Osteoblast (primary cell): ENCODE measurements at regions not wholly inside any gene's neighbourhood (a gene's known extent, or its start where the extent isn't known, plus 50 kb on each side); places are given as distances from the start of the nearest gene placed in this dataset.

Source experiments
- DNase-seq: peaks from one replicate; pipeline ENCODE4 v3.0.0; 2011; ENCODE audit warnings: low spot score, mixed read lengths; ENCODE audit not compliant: insufficient read length; ENCODE audit errors: missing footprints
- H2AFZ ChIP-seq: 2 replicates; pipeline ENCODE4 v1.6.0; 2011; ENCODE audit warnings: mild to moderate bottlenecking, low read length
- H3K27ac ChIP-seq: 2 replicates; pipeline ENCODE4 v1.5.1; 2011; ENCODE audit warnings: mild to moderate bottlenecking, low read depth, low read length, moderate library complexity
- H3K27me3 ChIP-seq: 2 replicates; pipeline ENCODE4 v1.6.0; 2012; ENCODE audit warnings: mild to moderate bottlenecking, control low read depth, inconsistent platforms, low read length, moderate library complexity; ENCODE audit not compliant: insufficient read depth
- H3K36me3 ChIP-seq: 2 replicates; pipeline ENCODE4 v1.5.1; 2011; ENCODE audit warnings: mild to moderate bottlenecking, low read length, control low read depth, moderate library complexity; ENCODE audit not compliant: insufficient read depth
- H3K4me1 ChIP-seq: 2 replicates; pipeline ENCODE4 v1.5.1; 2011; ENCODE audit warnings: mild to moderate bottlenecking, low read length, control low read depth, moderate library complexity; ENCODE audit not compliant: insufficient read depth
- H3K4me2 ChIP-seq: 2 replicates; pipeline ENCODE4 v1.6.0; 2011; ENCODE audit warnings: mild to moderate bottlenecking, low read length; ENCODE audit not compliant: insufficient read depth
- H3K4me3 ChIP-seq: fragments of 200-600 bp; sonication (generic); 3 replicates; pipeline ENCODE4 v1.5.1; 2012; ENCODE audit warnings: mild to moderate bottlenecking, low read length, inconsistent platforms; ENCODE audit not compliant: insufficient read depth
- H3K79me2 ChIP-seq: 2 replicates; pipeline ENCODE4 v1.6.0; 2012; ENCODE audit warnings: mild to moderate bottlenecking, low read length, control low read depth, inconsistent platforms; ENCODE audit not compliant: insufficient read depth
- H3K9me3 ChIP-seq: 2 replicates; pipeline ENCODE4 v1.5.1; 2011; ENCODE audit warnings: low read depth, low read length, control low read depth
- H4K20me1 ChIP-seq: 2 replicates; pipeline ENCODE4 v1.6.0; 2012; ENCODE audit warnings: mild to moderate bottlenecking, low read length, control low read depth; ENCODE audit not compliant: insufficient read depth
- CTCF ChIP-seq: IDR thresholded peaks from 2 replicates; pipeline ENCODE4 v1.5.1; 2011; ENCODE audit warnings: mild to moderate bottlenecking, low read depth, low read length, moderate library complexity; ENCODE audit errors: extremely low read depth

- DNase-seq, result no peak
- no peak overlapping the region for H2AFZ ChIP-seq
Observed at GRCh38 chr5:144684899-144685298, 514.2 kb downstream of the KCTD16 start.

GRCh38 chr5:144680711-144681110 lies 510.0 kb downstream of the KCTD16 start:
- Histone ChIP-seq H4K20me1 (no peaks in the 10 kb centered on the region), H3K9me3 (no peaks in the 10 kb centered on the region), H3K79me2 (no peaks in the 10 kb centered on the region), H3K36me3 (no peaks in the 10 kb centered on the region), H3K4me1 (no peaks in the 10 kb centered on the region), H3K27me3 (no peaks in the 10 kb centered on the region), H2AFZ (no peak overlapping the region), H3K4me3 (no peak overlapping the region), H3K27ac (no peak overlapping the region), H3K4me2 (no peak overlapping the region)
- no peak for DNase-seq
- TF ChIP-seq CTCF, result no peak

More at GRCh38 chr5:144684899-144685298, 514.2 kb downstream of the KCTD16 start:
- H3K27me3 ChIP-seq, result no peaks in the 10 kb centered on the region
- H3K4me2 ChIP-seq, result no peak overlapping the region
- H3K9me3 ChIP-seq, result no peaks in the 10 kb centered on the region
- H3K27ac ChIP-seq, result no peak overlapping the region
- no peaks in the 10 kb centered on the region for H3K36me3 ChIP-seq
- TF ChIP-seq CTCF, result no peak
- H3K79me2 ChIP-seq, result no peaks in the 10 kb centered on the region
- H3K4me1 ChIP-seq, result no peaks in the 10 kb centered on the region
- no peaks in the 10 kb centered on the region for H4K20me1 ChIP-seq
- no peak overlapping the region for H3K4me3 ChIP-seq

- H2AFZ ChIP-seq, result no peak overlapping the region
- no peak overlapping the region for H3K4me3 ChIP-seq
- no peaks in the 10 kb centered on the region for H3K79me2 ChIP-seq
- no peaks in the 10 kb centered on the region for H4K20me1 ChIP-seq
- no peak overlapping the region for H3K4me2 ChIP-seq
- H3K4me1 ChIP-seq, result no peaks in the 10 kb centered on the region
- H3K36me3 ChIP-seq, result no peaks in the 10 kb centered on the region
- H3K27ac ChIP-seq, result no peak overlapping the region
- H3K27me3 ChIP-seq, result no peaks in the 10 kb centered on the region
- no peak for DNase-seq
- H3K9me3 ChIP-seq, result no peaks in the 10 kb centered on the region
- TF ChIP-seq CTCF, result no peak
Observed at GRCh38 chr5:144671066-144671465, 500.4 kb downstream of the KCTD16 start.

- Histone ChIP-seq H3K79me2 (no peaks in the 10 kb centered on the region), H3K27me3 (no peaks in the 10 kb centered on the region), H3K9me3 (no peaks in the 10 kb centered on the region), H3K4me1 (no peaks in the 10 kb centered on the region), H3K4me3 (no peak overlapping the region), H4K20me1 (no peaks in the 10 kb centered on the region), H2AFZ (no peak overlapping the region), H3K4me2 (no peak overlapping the region), H3K36me3 (no peaks in the 10 kb centered on the region), H3K27ac (no peak overlapping the region)
- DNase-seq, result no peak
- no peak for TF ChIP-seq CTCF
Observed at GRCh38 chr5:144659634-144660227, 489.1 kb downstream of the KCTD16 start.
